ENCODE measurements at regions not wholly inside any gene's neighbourhood (a gene's known extent, or its start where the extent isn't known, plus 50 kb on each side); places are given as distances from the start of the nearest gene placed in this dataset.
A peak's percentile ranks its signal among the peaks of the same experiment; 100 is the strongest.

DNA sequence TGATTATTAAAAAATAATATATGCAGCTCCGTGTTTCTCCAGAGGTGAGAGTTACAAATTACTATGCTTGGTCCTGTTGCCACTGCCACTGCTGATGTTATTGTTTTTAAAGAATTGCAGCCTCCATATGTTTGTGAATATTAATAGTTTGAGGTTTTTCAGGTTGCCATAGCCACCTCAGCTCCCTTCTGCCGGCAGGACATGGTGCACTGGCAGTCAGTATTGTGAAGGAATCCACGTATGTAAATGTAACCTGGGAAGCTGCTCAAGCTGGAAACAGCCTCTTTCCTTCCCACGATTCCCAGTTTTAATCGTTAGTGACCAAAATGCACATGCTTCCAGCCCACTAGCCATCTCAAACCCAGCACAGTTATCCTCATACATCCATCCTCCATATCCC is 184.4 kb upstream of the CCNG1 start:
- no peak overlapping the region for H3K4me3 ChIP-seq (ENCODE audit: low read depth in 2 of 2, low read length in 1 of 2)
- H4K20me1 ChIP-seq (ENCODE audit: insufficient read depth): no peaks in the 10 kb centered on the region
- no peaks in the 10 kb centered on the region for H3K9me2 ChIP-seq
- H2AFZ ChIP-seq (ENCODE audit: low read depth): peak overlapping the region; percentile 20; the same call in 1 of the 2 replicates
- H3K79me2 ChIP-seq (ENCODE audit: insufficient read depth): no peaks in the 10 kb centered on the region
- peaks cover 20% of the 10 kb centered on the region for H3F3A ChIP-seq (replicated peaks; ENCODE audit: insufficient read depth)
- H3K27me3 ChIP-seq (ENCODE audit: insufficient read depth): no peaks in the 10 kb centered on the region
- no peak for TF ChIP-seq SIN3A (IDR thresholded peaks at IDR 0.05; ENCODE audit: borderline replicate concordance, low read depth, low read length)
- no peak for TF ChIP-seq NRF1 (IDR thresholded peaks at IDR 0.05; ENCODE audit: low read depth, low read length)
- TF ChIP-seq, protein P1, sequence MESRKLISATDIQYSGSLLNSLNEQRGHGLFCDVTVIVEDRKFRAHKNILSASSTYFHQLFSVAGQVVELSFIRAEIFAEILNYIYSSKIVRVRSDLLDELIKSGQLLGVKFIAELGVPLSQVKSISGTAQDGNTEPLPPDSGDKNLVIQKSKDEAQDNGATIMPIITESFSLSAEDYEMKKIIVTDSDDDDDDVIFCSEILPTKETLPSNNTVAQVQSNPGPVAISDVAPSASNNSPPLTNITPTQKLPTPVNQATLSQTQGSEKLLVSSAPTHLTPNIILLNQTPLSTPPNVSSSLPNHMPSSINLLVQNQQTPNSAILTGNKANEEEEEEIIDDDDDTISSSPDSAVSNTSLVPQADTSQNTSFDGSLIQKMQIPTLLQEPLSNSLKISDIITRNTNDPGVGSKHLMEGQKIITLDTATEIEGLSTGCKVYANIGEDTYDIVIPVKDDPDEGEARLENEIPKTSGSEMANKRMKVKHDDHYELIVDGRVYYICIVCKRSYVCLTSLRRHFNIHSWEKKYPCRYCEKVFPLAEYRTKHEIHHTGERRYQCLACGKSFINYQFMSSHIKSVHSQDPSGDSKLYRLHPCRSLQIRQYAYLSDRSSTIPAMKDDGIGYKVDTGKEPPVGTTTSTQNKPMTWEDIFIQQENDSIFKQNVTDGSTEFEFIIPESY (IDR thresholded peaks at IDR 0.05; ENCODE audit: borderline replicate concordance, low read depth): no peak
- no peak for TF ChIP-seq YY1 (IDR thresholded peaks at IDR 0.05; ENCODE audit: low read depth)
- no peak for TF ChIP-seq NFIC (IDR thresholded peaks at IDR 0.05; ENCODE audit: borderline replicate concordance)
- TF ChIP-seq, protein P2, sequence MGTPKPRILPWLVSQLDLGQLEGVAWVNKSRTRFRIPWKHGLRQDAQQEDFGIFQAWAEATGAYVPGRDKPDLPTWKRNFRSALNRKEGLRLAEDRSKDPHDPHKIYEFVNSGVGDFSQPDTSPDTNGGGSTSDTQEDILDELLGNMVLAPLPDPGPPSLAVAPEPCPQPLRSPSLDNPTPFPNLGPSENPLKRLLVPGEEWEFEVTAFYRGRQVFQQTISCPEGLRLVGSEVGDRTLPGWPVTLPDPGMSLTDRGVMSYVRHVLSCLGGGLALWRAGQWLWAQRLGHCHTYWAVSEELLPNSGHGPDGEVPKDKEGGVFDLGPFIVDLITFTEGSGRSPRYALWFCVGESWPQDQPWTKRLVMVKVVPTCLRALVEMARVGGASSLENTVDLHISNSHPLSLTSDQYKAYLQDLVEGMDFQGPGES (IDR thresholded peaks at IDR 0.05; ENCODE audit: low read depth, low read length): no peak
- no peak for TF ChIP-seq ELF1 (IDR thresholded peaks at IDR 0.05)
- no peak for TF ChIP-seq POLR2AphosphoS5 (IDR thresholded peaks at IDR 0.05; ENCODE audit: low read depth, low read length)
- TF ChIP-seq, protein P3, sequence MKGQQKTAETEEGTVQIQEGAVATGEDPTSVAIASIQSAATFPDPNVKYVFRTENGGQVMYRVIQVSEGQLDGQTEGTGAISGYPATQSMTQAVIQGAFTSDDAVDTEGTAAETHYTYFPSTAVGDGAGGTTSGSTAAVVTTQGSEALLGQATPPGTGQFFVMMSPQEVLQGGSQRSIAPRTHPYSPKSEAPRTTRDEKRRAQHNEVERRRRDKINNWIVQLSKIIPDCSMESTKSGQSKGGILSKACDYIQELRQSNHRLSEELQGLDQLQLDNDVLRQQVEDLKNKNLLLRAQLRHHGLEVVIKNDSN (IDR thresholded peaks at IDR 0.05; ENCODE audit: borderline replicate concordance, low read depth): no peak
- TF ChIP-seq, protein P4, sequence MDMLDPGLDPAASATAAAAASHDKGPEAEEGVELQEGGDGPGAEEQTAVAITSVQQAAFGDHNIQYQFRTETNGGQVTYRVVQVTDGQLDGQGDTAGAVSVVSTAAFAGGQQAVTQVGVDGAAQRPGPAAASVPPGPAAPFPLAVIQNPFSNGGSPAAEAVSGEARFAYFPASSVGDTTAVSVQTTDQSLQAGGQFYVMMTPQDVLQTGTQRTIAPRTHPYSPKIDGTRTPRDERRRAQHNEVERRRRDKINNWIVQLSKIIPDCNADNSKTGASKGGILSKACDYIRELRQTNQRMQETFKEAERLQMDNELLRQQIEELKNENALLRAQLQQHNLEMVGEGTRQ (IDR thresholded peaks at IDR 0.05; ENCODE audit: borderline replicate concordance, low read depth, low read length): no peak
- TF ChIP-seq, protein P5, sequence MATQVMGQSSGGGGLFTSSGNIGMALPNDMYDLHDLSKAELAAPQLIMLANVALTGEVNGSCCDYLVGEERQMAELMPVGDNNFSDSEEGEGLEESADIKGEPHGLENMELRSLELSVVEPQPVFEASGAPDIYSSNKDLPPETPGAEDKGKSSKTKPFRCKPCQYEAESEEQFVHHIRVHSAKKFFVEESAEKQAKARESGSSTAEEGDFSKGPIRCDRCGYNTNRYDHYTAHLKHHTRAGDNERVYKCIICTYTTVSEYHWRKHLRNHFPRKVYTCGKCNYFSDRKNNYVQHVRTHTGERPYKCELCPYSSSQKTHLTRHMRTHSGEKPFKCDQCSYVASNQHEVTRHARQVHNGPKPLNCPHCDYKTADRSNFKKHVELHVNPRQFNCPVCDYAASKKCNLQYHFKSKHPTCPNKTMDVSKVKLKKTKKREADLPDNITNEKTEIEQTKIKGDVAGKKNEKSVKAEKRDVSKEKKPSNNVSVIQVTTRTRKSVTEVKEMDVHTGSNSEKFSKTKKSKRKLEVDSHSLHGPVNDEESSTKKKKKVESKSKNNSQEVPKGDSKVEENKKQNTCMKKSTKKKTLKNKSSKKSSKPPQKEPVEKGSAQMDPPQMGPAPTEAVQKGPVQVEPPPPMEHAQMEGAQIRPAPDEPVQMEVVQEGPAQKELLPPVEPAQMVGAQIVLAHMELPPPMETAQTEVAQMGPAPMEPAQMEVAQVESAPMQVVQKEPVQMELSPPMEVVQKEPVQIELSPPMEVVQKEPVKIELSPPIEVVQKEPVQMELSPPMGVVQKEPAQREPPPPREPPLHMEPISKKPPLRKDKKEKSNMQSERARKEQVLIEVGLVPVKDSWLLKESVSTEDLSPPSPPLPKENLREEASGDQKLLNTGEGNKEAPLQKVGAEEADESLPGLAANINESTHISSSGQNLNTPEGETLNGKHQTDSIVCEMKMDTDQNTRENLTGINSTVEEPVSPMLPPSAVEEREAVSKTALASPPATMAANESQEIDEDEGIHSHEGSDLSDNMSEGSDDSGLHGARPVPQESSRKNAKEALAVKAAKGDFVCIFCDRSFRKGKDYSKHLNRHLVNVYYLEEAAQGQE (IDR thresholded peaks at IDR 0.05; ENCODE audit: low read depth, low read length): no peak
- no peak for TF ChIP-seq FOXJ3 (CRISPR knock-in tag; IDR thresholded peaks at IDR 0.05)
- no peak for TF ChIP-seq TEAD4 (IDR thresholded peaks at IDR 0.05; ENCODE audit: borderline replicate concordance, insufficient read depth)
- no peak for TF ChIP-seq MXI1 (IDR thresholded peaks at IDR 0.05; ENCODE audit: low read depth, low read length)
- no peak for TF ChIP-seq FOSL2 (IDR thresholded peaks at IDR 0.05; ENCODE audit: borderline replicate concordance, low read depth)
- TF ChIP-seq, protein P6, sequence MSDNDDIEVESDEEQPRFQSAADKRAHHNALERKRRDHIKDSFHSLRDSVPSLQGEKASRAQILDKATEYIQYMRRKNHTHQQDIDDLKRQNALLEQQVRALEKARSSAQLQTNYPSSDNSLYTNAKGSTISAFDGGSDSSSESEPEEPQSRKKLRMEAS (IDR thresholded peaks at IDR 0.05; ENCODE audit: low read depth): no peak
- TF ChIP-seq RXRA (IDR thresholded peaks at IDR 0.05; ENCODE audit: borderline replicate concordance, low read depth): no peak
- TF ChIP-seq, protein P7, sequence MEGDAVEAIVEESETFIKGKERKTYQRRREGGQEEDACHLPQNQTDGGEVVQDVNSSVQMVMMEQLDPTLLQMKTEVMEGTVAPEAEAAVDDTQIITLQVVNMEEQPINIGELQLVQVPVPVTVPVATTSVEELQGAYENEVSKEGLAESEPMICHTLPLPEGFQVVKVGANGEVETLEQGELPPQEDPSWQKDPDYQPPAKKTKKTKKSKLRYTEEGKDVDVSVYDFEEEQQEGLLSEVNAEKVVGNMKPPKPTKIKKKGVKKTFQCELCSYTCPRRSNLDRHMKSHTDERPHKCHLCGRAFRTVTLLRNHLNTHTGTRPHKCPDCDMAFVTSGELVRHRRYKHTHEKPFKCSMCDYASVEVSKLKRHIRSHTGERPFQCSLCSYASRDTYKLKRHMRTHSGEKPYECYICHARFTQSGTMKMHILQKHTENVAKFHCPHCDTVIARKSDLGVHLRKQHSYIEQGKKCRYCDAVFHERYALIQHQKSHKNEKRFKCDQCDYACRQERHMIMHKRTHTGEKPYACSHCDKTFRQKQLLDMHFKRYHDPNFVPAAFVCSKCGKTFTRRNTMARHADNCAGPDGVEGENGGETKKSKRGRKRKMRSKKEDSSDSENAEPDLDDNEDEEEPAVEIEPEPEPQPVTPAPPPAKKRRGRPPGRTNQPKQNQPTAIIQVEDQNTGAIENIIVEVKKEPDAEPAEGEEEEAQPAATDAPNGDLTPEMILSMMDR (IDR thresholded peaks at IDR 0.05): no peak
- TF ChIP-seq RFX5 (IDR thresholded peaks at IDR 0.05; ENCODE audit: low read length): no peak
- no peak for TF ChIP-seq MEF2A (IDR thresholded peaks at IDR 0.05; ENCODE audit: borderline replicate concordance, low read depth)
- WGBS (ENCODE audit: low lambda C conversion rate): 5% methylated on average over 5 of the region's 5 CpGs
- DNase-seq: no peak
- no peak overlapping the region for H3K27ac ChIP-seq (ENCODE audit: low read depth in 2 of 2, low read length in 1 of 2)
- POLR2A ChIA-PET: no interaction called here
- H3K4me2 ChIP-seq: no peak overlapping the region; the same call in 1 of the 2 replicates
- no peaks in the 10 kb centered on the region for H3K36me3 ChIP-seq (replicated peaks in 1 of 2; ENCODE audit: control insufficient read depth in 1 of 2, insufficient read depth in 2 of 2, low read length in 1 of 2)
- H3K9me3 ChIP-seq: peaks cover 3% of the 10 kb centered on the region; the same call in 1 of the 2 replicates
- CTCF ChIA-PET: no interaction called here
- H3K4me1 ChIP-seq (ENCODE audit: control insufficient read depth in 1 of 2, insufficient read depth in 2 of 2, low read depth in 1 of 2, low read length in 1 of 2): 0 out of 4 replicates have a peak, but pooled peaks cover 0 to 6% of the 10 kb centered on the region in 2 experiments
- H3K9ac ChIP-seq: no peak overlapping the region

Data from SK-N-SH (cell line).